ENCODE measurements at regions not wholly inside any gene's neighbourhood (a gene's known extent, or its start where the extent isn't known, plus 50 kb on each side); places are given as distances from the start of the nearest gene placed in this dataset.

- no peaks in the 10 kb centered on the region for H3K4me1 ChIP-seq (ENCODE audit: control insufficient read depth in 1 of 2, insufficient read depth in 2 of 2, low read length in 2 of 2)
- TF ChIP-seq CTCF (IDR thresholded peaks at IDR 0.05): no peak
- no peak overlapping the region for H3K9ac ChIP-seq (ENCODE audit: insufficient read depth, low read length, poor library complexity, severe bottlenecking)
- H2AFZ ChIP-seq (ENCODE audit: insufficient read depth, low read depth, low read length, poor library complexity, severe bottlenecking): no peak overlapping the region
- no peak overlapping the region for H3K4me2 ChIP-seq (replicated peaks; ENCODE audit: extremely low read depth, low read length, poor library complexity, severe bottlenecking)
- Mint-ChIP-seq H3K27me3 (ENCODE audit: low read depth in 3 of 3) (peaks cover 0 to 4% (median 2%) of the 10 kb centered on the region in 3 donors), H3K36me3 (no peaks in the 10 kb centered on the region), H3K4me3 (no peak overlapping the region), H3K9me3 (peaks cover 0 to 2% (median 0%) of the 10 kb centered on the region in 7 donors), H3K27ac (no peak overlapping the region), H3K4me1 (no peaks in the 10 kb centered on the region)
- no peaks in the 10 kb centered on the region for H4K20me1 ChIP-seq (ENCODE audit: insufficient read depth, low read length)
- intact Hi-C loops (cut with micrococcal nuclease): no loop called here
- H3K27me3 ChIP-seq (ENCODE audit: control insufficient read depth in 2 of 2, insufficient read depth in 2 of 2, low read length in 2 of 2): no peaks in the 10 kb centered on the region
- DNase-seq: no peak
- no peak overlapping the region for H3K27ac ChIP-seq (ENCODE audit: low read depth in 1 of 2, low read length in 2 of 2)
- H3K79me2 ChIP-seq (ENCODE audit: insufficient read depth, low read length): no peaks in the 10 kb centered on the region
- no peaks in the 10 kb centered on the region for H3K36me3 ChIP-seq (replicated peaks in 1 of 2; ENCODE audit: control insufficient read depth in 1 of 2, insufficient read depth in 2 of 2, low read length in 2 of 2)
- 100% methylated on average over 1 of the region's 6 CpGs for WGBS (ENCODE audit: insufficient coverage)
- no peak overlapping the region for H3K4me3 ChIP-seq (replicated peaks in 1 of 3; ENCODE audit: low read depth in 2 of 3, low read length in 3 of 3)
- no peaks in the 10 kb centered on the region for H3K9me3 ChIP-seq (replicated peaks in 1 of 2; ENCODE audit: control insufficient read depth in 1 of 2, insufficient read depth in 1 of 2, low read length in 2 of 2)
These were observed 191.3 kb downstream of the KIF18A start for GRCh38 chr11:27916541-27917100.

GRCh38 chr11:27914080-27914479 is 193.9 kb downstream of the KIF18A start:
- Histone ChIP-seq H3K27ac (ENCODE audit: low read depth in 1 of 2, low read length in 2 of 2) (no peak overlapping the region), H3K27me3 (ENCODE audit: control insufficient read depth in 2 of 2, insufficient read depth in 2 of 2, low read length in 2 of 2) (no peaks in the 10 kb centered on the region), H3K9me3 (replicated peaks in 1 of 2; ENCODE audit: control insufficient read depth in 1 of 2, insufficient read depth in 1 of 2, low read length in 2 of 2) (no peaks in the 10 kb centered on the region), H3K4me3 (replicated peaks in 1 of 3; ENCODE audit: low read depth in 2 of 3, low read length in 3 of 3) (no peak overlapping the region), H3K4me2 (replicated peaks; ENCODE audit: extremely low read depth, low read length, poor library complexity, severe bottlenecking) (no peak overlapping the region), H2AFZ (ENCODE audit: insufficient read depth, low read depth, low read length, poor library complexity, severe bottlenecking) (no peak overlapping the region), H4K20me1 (ENCODE audit: insufficient read depth, low read length) (no peaks in the 10 kb centered on the region), H3K4me1 (ENCODE audit: control insufficient read depth in 1 of 2, insufficient read depth in 2 of 2, low read length in 2 of 2) (no peaks in the 10 kb centered on the region), H3K9ac (ENCODE audit: insufficient read depth, low read length, poor library complexity, severe bottlenecking) (no peak overlapping the region), H3K36me3 (replicated peaks in 1 of 2; ENCODE audit: control insufficient read depth in 1 of 2, insufficient read depth in 2 of 2, low read length in 2 of 2) (no peaks in the 10 kb centered on the region), H3K79me2 (ENCODE audit: insufficient read depth, low read length) (no peaks in the 10 kb centered on the region)
- Mint-ChIP-seq H3K4me3 (no peak overlapping the region), H3K4me1 (no peaks in the 10 kb centered on the region), H3K27me3 (ENCODE audit: low read depth in 3 of 3) (peaks cover 0 to 2% (median 2%) of the 10 kb centered on the region in 3 donors), H3K27ac (no peak overlapping the region), H3K36me3 (no peaks in the 10 kb centered on the region), H3K9me3 (peaks cover 0 to 2% (median 0%) of the 10 kb centered on the region in 7 donors)
- DNase-seq: no peak
- intact Hi-C loops (cut with micrococcal nuclease): no loop called here
- no peak for TF ChIP-seq CTCF (IDR thresholded peaks at IDR 0.05)

Measured in CD14-positive monocyte (primary cell).